ENCODE measurements at regions not wholly inside any gene's neighbourhood (a gene's known extent, or its start where the extent isn't known, plus 50 kb on each side); places are given as distances from the start of the nearest gene placed in this dataset.

DNA sequence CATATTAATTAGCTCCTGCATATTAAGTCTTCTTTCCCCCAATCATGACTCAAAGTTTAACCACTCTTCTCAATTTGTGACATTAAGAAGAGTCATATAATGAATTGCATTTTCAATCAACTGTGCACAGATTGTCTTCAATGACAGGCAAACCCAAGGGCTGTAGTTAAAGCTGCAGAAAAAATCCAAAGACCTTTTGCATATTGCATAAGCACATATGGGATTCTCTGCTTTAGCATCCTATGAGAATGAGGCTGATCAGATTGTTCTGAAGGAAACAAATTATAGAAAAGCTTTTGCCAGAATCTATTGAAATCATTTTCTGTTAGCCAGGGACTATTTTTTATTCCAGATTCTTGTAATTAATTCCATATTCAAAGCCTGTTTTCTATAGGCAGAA lies 112.3 kb downstream of the FAM170A start:
- no peak for TF ChIP-seq CTCF (optimal IDR thresholded peaks at IDR 0.05 in 1 of 3, IDR thresholded peaks at IDR 0.05 in 1 of 3, conservative IDR thresholded peaks at IDR 0.05 in 1 of 3; ENCODE audit: extremely low read depth in 1 of 3, insufficient read depth in 2 of 3, low read length in 3 of 3)
- no peak for TF ChIP-seq EZH2 (IDR thresholded peaks at IDR 0.05; ENCODE audit: low read length)
